SIG-M5 treated with dmso at 0.1 percent for 504 hours (cell line): ENCODE measurements at regions not wholly inside any gene's neighbourhood (a gene's known extent, or its start where the extent isn't known, plus 50 kb on each side); places are given as distances from the start of the nearest gene placed in this dataset.

ENCODE experiments used
- DNase-seq: peaks from one replicate; lab custom pipeline; 2025; ENCODE audit not compliant: unreplicated experiment; lab: John Stamatoyannopoulos, UW

- no peak for DNase-seq
Measured at GRCh38 chr1:204736836-204737235, 51.3 kb upstream of the LRRN2 start.

- no peak for DNase-seq
Measured at GRCh38 chr1:204738506-204738905, 53.0 kb upstream of the LRRN2 start.

GRCh38 chr1:204740354-204740753 is 54.8 kb upstream of the LRRN2 start:
- no peak for DNase-seq

- no peak for DNase-seq
Measured at GRCh38 chr1:204741440-204741839, 55.9 kb upstream of the LRRN2 start.

GRCh38 chr1:204742676-204743251 is 57.2 kb upstream of the LRRN2 start:
- no peak for DNase-seq

GRCh38 chr1:204744107-204744779 is 58.7 kb upstream of the LRRN2 start:
- DNase-seq: no peak

GRCh38 chr1:204746838-204747442 is 61.4 kb upstream of the LRRN2 start:
- DNase-seq: peak; percentile 78

GRCh38 chr1:204751480-204751879 is 65.9 kb upstream of the LRRN2 start:
- DNase-seq: no peak

GRCh38 chr1:204751883-204752687 is 66.5 kb upstream of the LRRN2 start:
- no peak for DNase-seq

GRCh38 chr1:204752688-204753040 is 67.1 kb upstream of the LRRN2 start:
- no peak for DNase-seq

GRCh38 chr1:204754821-204755220 is 69.3 kb upstream of the LRRN2 start:
- DNase-seq: no peak

- DNase-seq: no peak
Measured at GRCh38 chr1:204756349-204756748, 70.8 kb upstream of the LRRN2 start.

- DNase-seq: no peak
Measured at GRCh38 chr1:204756811-204757210, 71.3 kb upstream of the LRRN2 start.

- no peak for DNase-seq
Measured at GRCh38 chr1:204758601-204759000, 73.1 kb upstream of the LRRN2 start.

- no peak for DNase-seq
Measured at GRCh38 chr1:204760350-204760749, 74.8 kb upstream of the LRRN2 start.

GRCh38 chr1:204760757-204761156 is 75.2 kb upstream of the LRRN2 start:
- DNase-seq: no peak

GRCh38 chr1:204763773-204764427 is 78.4 kb upstream of the LRRN2 start:
- DNase-seq: peak; percentile 72

- DNase-seq: no peak
Measured at GRCh38 chr1:204769997-204770396, 84.5 kb upstream of the LRRN2 start.

GRCh38 chr1:204771358-204771757 is 85.8 kb upstream of the LRRN2 start:
- DNase-seq: no peak

GRCh38 chr1:204773246-204773645 is 87.7 kb upstream of the LRRN2 start:
- no peak for DNase-seq

GRCh38 chr1:204775546-204775945 is 90.0 kb upstream of the LRRN2 start:
- DNase-seq: no peak
